ENCODE measurements at regions not wholly inside any gene's neighbourhood (a gene's known extent, or its start where the extent isn't known, plus 50 kb on each side); places are given as distances from the start of the nearest gene placed in this dataset.

- no peak overlapping the region for H3K27ac ChIP-seq (ENCODE audit: low read depth in 1 of 2, low read length in 2 of 2)
- no peaks in the 10 kb centered on the region for H3K36me3 ChIP-seq (ENCODE audit: control insufficient read depth in 4 of 4, insufficient read depth in 3 of 4, low read depth in 1 of 4, low read length in 3 of 4)
- DNase-seq (ENCODE audit: low spot score), result no peak
- no peak overlapping the region for H3K9ac ChIP-seq (ENCODE audit: low read depth in 1 of 2, low read length in 2 of 2)
- H3K27me3 ChIP-seq (ENCODE audit: control insufficient read depth in 4 of 4, insufficient read depth in 4 of 4, low read length in 3 of 4), result peaks cover 0 to 3% (median 0%) of the 10 kb centered on the region in 4 donors
- TF ChIP-seq MAX (IDR thresholded peaks at IDR 0.05) (no peak), CTCF (IDR thresholded peaks at IDR 0.05; ENCODE audit: low read depth, low read length, missing input control) (no peak), YY1 (IDR thresholded peaks at IDR 0.05) (no peak), HNF4A (conservative IDR thresholded peaks at IDR 0.05) (no peak), NR2F2 (IDR thresholded peaks at IDR 0.05) (no peak), RAD21 (IDR thresholded peaks at IDR 0.05) (no peak), TAF1 (conservative IDR thresholded peaks at IDR 0.05) (no peak), RXRA (IDR thresholded peaks at IDR 0.05) (no peak), GABPA (IDR thresholded peaks at IDR 0.05 in 1 of 2, conservative IDR thresholded peaks at IDR 0.05 in 1 of 2) (no peak), JUND (IDR thresholded peaks at IDR 0.05) (no peak), EGR1 (IDR thresholded peaks at IDR 0.05; ENCODE audit: low read depth in 2 of 2) (no peak), HNF4G (IDR thresholded peaks at IDR 0.05) (no peak)
- TF ChIP-seq, protein P1, sequence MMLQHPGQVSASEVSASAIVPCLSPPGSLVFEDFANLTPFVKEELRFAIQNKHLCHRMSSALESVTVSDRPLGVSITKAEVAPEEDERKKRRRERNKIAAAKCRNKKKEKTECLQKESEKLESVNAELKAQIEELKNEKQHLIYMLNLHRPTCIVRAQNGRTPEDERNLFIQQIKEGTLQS (IDR thresholded peaks at IDR 0.05), result no peak
- TF ChIP-seq, protein P2, sequence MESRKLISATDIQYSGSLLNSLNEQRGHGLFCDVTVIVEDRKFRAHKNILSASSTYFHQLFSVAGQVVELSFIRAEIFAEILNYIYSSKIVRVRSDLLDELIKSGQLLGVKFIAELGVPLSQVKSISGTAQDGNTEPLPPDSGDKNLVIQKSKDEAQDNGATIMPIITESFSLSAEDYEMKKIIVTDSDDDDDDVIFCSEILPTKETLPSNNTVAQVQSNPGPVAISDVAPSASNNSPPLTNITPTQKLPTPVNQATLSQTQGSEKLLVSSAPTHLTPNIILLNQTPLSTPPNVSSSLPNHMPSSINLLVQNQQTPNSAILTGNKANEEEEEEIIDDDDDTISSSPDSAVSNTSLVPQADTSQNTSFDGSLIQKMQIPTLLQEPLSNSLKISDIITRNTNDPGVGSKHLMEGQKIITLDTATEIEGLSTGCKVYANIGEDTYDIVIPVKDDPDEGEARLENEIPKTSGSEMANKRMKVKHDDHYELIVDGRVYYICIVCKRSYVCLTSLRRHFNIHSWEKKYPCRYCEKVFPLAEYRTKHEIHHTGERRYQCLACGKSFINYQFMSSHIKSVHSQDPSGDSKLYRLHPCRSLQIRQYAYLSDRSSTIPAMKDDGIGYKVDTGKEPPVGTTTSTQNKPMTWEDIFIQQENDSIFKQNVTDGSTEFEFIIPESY (IDR thresholded peaks at IDR 0.05), result no peak
- 75% methylated on average over 3 of the region's 3 CpGs for WGBS
- H3K4me3 ChIP-seq (ENCODE audit: low read depth in 1 of 3, low read length in 3 of 3), result no peak overlapping the region
- peaks cover 0 to 9% (median 2%) of the 10 kb centered on the region in 4 donors for H3K9me3 ChIP-seq (ENCODE audit: control insufficient read depth in 4 of 4, low read length in 3 of 4)
- no peaks in the 10 kb centered on the region for H3K4me1 ChIP-seq (ENCODE audit: control insufficient read depth in 4 of 4, insufficient read depth in 4 of 4, low read length in 3 of 4)
Observed at GRCh38 chr9:1659363-1659690, 355.8 kb upstream of the SMARCA2 start.

DNA sequence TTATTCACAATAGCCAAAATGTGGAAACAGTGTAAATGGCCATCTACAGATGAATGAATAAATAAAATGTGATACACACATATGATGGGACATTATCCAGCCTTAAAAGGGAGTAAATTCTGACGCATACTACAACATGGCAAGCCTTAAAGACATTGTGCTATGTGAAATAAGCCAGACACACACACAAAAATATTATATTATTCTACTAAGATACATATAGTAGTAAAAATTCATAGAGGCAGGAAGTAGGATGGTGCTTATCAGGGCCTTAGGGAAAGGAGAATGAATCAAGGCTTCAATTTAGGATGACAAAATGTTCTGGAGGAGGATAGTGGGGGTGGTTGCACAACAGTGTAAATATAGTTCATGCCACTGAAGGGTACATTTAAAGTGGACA, 346.7 kb upstream of the SMARCA2 start:
- 96% methylated on average over 1 of the region's 1 CpG for WGBS

More for the DNA sequence above, 346.7 kb upstream of the SMARCA2 start:
- Histone ChIP-seq H3K27me3 (ENCODE audit: control insufficient read depth in 4 of 4, insufficient read depth in 4 of 4, low read length in 3 of 4) (no peaks in the 10 kb centered on the region), H3K27ac (ENCODE audit: low read depth in 1 of 2, low read length in 2 of 2) (no peak overlapping the region), H3K9ac (ENCODE audit: low read depth in 1 of 2, low read length in 2 of 2) (no peak overlapping the region), H3K36me3 (ENCODE audit: control insufficient read depth in 4 of 4, insufficient read depth in 3 of 4, low read depth in 1 of 4, low read length in 3 of 4) (no peaks in the 10 kb centered on the region), H3K4me1 (ENCODE audit: control insufficient read depth in 4 of 4, insufficient read depth in 4 of 4, low read length in 3 of 4) (no peaks in the 10 kb centered on the region), H3K9me3 (ENCODE audit: control insufficient read depth in 4 of 4, low read length in 3 of 4) (peaks cover 0 to 17% (median 6%) of the 10 kb centered on the region in 4 donors), H3K4me3 (ENCODE audit: low read depth in 1 of 3, low read length in 3 of 3) (no peak overlapping the region)
- TF ChIP-seq HNF4A (conservative IDR thresholded peaks at IDR 0.05) (no peak), EGR1 (IDR thresholded peaks at IDR 0.05; ENCODE audit: low read depth in 2 of 2) (no peak), CTCF (IDR thresholded peaks at IDR 0.05; ENCODE audit: low read depth, low read length, missing input control) (no peak), MAX (IDR thresholded peaks at IDR 0.05) (no peak), GABPA (IDR thresholded peaks at IDR 0.05 in 1 of 2, conservative IDR thresholded peaks at IDR 0.05 in 1 of 2) (no peak), FOXA1 (IDR thresholded peaks at IDR 0.05) (no peak)
- TF ChIP-seq, protein P3, sequence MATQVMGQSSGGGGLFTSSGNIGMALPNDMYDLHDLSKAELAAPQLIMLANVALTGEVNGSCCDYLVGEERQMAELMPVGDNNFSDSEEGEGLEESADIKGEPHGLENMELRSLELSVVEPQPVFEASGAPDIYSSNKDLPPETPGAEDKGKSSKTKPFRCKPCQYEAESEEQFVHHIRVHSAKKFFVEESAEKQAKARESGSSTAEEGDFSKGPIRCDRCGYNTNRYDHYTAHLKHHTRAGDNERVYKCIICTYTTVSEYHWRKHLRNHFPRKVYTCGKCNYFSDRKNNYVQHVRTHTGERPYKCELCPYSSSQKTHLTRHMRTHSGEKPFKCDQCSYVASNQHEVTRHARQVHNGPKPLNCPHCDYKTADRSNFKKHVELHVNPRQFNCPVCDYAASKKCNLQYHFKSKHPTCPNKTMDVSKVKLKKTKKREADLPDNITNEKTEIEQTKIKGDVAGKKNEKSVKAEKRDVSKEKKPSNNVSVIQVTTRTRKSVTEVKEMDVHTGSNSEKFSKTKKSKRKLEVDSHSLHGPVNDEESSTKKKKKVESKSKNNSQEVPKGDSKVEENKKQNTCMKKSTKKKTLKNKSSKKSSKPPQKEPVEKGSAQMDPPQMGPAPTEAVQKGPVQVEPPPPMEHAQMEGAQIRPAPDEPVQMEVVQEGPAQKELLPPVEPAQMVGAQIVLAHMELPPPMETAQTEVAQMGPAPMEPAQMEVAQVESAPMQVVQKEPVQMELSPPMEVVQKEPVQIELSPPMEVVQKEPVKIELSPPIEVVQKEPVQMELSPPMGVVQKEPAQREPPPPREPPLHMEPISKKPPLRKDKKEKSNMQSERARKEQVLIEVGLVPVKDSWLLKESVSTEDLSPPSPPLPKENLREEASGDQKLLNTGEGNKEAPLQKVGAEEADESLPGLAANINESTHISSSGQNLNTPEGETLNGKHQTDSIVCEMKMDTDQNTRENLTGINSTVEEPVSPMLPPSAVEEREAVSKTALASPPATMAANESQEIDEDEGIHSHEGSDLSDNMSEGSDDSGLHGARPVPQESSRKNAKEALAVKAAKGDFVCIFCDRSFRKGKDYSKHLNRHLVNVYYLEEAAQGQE (IDR thresholded peaks at IDR 0.05), result no peak
- TF ChIP-seq, protein P1 (IDR thresholded peaks at IDR 0.05), result no peak
- DNase-seq (ENCODE audit: low spot score), result no peak

Measured in liver (tissue), 8 donors.